ENCODE measurements at regions not wholly inside any gene's neighbourhood (a gene's known extent, or its start where the extent isn't known, plus 50 kb on each side); places are given as distances from the start of the nearest gene placed in this dataset.
"Not testable (repeated sequence)": the region's sequence is repeated elsewhere in the genome, so short reads cannot be mapped to it uniquely, and the experiment has no call there.

GRCh38 chr15:28789401-28790114 is 58.9 kb downstream of the GOLGA6L7 start:
- not testable (repeated sequence) for DNase-seq (ENCODE audit: low read depth)

GRCh38 chr15:28788649-28789400 is 59.6 kb downstream of the GOLGA6L7 start:
- not testable (repeated sequence) for DNase-seq (ENCODE audit: low read depth)

GRCh38 chr15:28788176-28788575 is 60.3 kb downstream of the GOLGA6L7 start:
- not testable (repeated sequence) for DNase-seq (ENCODE audit: low read depth)

GRCh38 chr15:28786521-28786920 is 61.9 kb downstream of the GOLGA6L7 start:
- DNase-seq (ENCODE audit: low read depth) = peak; percentile 53

GRCh38 chr15:28784347-28785163 is 63.9 kb downstream of the GOLGA6L7 start:
- DNase-seq (ENCODE audit: low read depth) = not testable (repeated sequence)

- DNase-seq (ENCODE audit: low read depth) = no peak
These were observed 64.6 kb downstream of the GOLGA6L7 start for GRCh38 chr15:28783873-28784272.

GRCh38 chr15:28783466-28783865 is 65.0 kb downstream of the GOLGA6L7 start:
- DNase-seq (ENCODE audit: low read depth) = no peak

GRCh38 chr15:28778397-28778796 is 66.2 kb upstream of the GOLGA8M start:
- DNase-seq (ENCODE audit: low read depth) = not testable (repeated sequence)

GRCh38 chr15:28772857-28773256 is 60.6 kb upstream of the GOLGA8M start:
- not testable (repeated sequence) for DNase-seq (ENCODE audit: low read depth)

All from amniotic epithelial cell (primary cell).